DMS 273 (cell line): ENCODE measurements at regions not wholly inside any gene's neighbourhood (a gene's known extent, or its start where the extent isn't known, plus 50 kb on each side); places are given as distances from the start of the nearest gene placed in this dataset.

Experiments
- DNase-seq: peaks from one replicate; lab custom pipeline; 2025; ENCODE audit not compliant: unreplicated experiment; lab: John Stamatoyannopoulos, UW

GRCh38 chr16:66289986-66290385, 76.5 kb upstream of the CDH5 start:
- DNase-seq = no peak

- no peak for DNase-seq
Measured at GRCh38 chr16:66289051-66289680, 77.3 kb upstream of the CDH5 start.

GRCh38 chr16:66287926-66288325, 78.6 kb upstream of the CDH5 start:
- no peak for DNase-seq

- DNase-seq = no peak
Measured at GRCh38 chr16:66287416-66287815, 79.1 kb upstream of the CDH5 start.

GRCh38 chr16:66286527-66286926, 80.0 kb upstream of the CDH5 start:
- DNase-seq = no peak

- DNase-seq = no peak
Measured at GRCh38 chr16:66278604-66279262, 87.8 kb upstream of the CDH5 start.

- DNase-seq = no peak
Measured at GRCh38 chr16:66278111-66278531, 88.4 kb upstream of the CDH5 start.

GRCh38 chr16:66277311-66278070, 89.0 kb upstream of the CDH5 start:
- DNase-seq = no peak

- peak; percentile 84 for DNase-seq
Measured at GRCh38 chr16:66275775-66276428, 90.6 kb upstream of the CDH5 start.

- DNase-seq = peak; percentile 51
Measured at GRCh38 chr16:66274335-66275110, 92.0 kb upstream of the CDH5 start.

- DNase-seq = peak; percentile 24
Measured at GRCh38 chr16:66273644-66274334, 92.7 kb upstream of the CDH5 start.

- no peak for DNase-seq
Measured at GRCh38 chr16:66273053-66273452, 93.4 kb upstream of the CDH5 start.

- no peak for DNase-seq
Measured at GRCh38 chr16:66272461-66272860, 94.0 kb upstream of the CDH5 start.

- DNase-seq = no peak
Measured at GRCh38 chr16:66271074-66272060, 95.1 kb upstream of the CDH5 start.

- DNase-seq = peak; percentile 96
Measured at GRCh38 chr16:66270333-66270927, 96.1 kb upstream of the CDH5 start.

- no peak for DNase-seq
Measured at GRCh38 chr16:66269617-66270332, 96.7 kb upstream of the CDH5 start.

GRCh38 chr16:66267292-66268014, 99.0 kb upstream of the CDH5 start:
- DNase-seq = peak; percentile 24
